ENCODE measurements at regions not wholly inside any gene's neighbourhood (a gene's known extent, or its start where the extent isn't known, plus 50 kb on each side); places are given as distances from the start of the nearest gene placed in this dataset.

DNA sequence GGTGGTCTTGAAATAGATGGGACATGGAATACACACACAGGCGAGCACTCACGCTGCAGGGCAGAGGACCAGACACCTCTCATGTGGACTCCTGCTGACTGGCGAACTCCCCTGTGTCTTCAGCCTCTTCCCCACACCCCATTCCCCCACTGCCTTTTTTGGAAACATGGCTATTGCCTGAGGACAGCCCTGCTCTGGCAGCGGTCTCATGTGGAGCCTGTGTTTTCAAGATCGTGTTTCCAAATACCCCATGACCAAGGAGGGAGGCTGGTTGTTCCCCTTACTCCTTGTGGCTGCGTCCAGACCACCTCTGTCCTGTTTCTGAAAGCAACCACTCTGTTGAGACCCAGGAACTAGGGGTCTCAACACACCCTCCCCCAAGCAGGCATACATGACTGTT is 119.4 kb downstream of the C1orf94 start:
- H3K27me3 ChIP-seq (ENCODE audit: insufficient read depth, low read depth): no peaks in the 10 kb centered on the region
- BruUV-seq (replicated peaks): no TSS peak
- POLR2A ChIA-PET (ENCODE audit: unreplicated experiment): no interaction called here
- no peaks in the 10 kb centered on the region for H3F3A ChIP-seq (ENCODE audit: insufficient read depth, low read depth)
- H3K9me2 ChIP-seq (ENCODE audit: insufficient read depth): no peaks in the 10 kb centered on the region
- CTCF ChIA-PET: no interaction called here
- intact Hi-C loops (cut with micrococcal nuclease; ENCODE audit: unreplicated experiment): no loop called here
- no peak overlapping the region for H2AFZ ChIP-seq
- no peak overlapping the region for H3K27ac ChIP-seq
- no peaks in the 10 kb centered on the region for H4K20me1 ChIP-seq (ENCODE audit: insufficient read depth)
- no peak for TF ChIP-seq EZH2 (IDR thresholded peaks at IDR 0.05; ENCODE audit: low read depth)
- no peak for TF ChIP-seq CTCF (conservative IDR thresholded peaks at IDR 0.05)
- no peaks in the 10 kb centered on the region for H3K36me3 ChIP-seq (ENCODE audit: low read depth)
- no peak overlapping the region for H3K4me3 ChIP-seq
- H3K4me1 ChIP-seq (replicated peaks; ENCODE audit: insufficient read depth): no peaks in the 10 kb centered on the region
- H3K9me3 ChIP-seq (ENCODE audit: insufficient read depth, low read depth): peaks cover 3% of the 10 kb centered on the region; the same call in 1 of the 2 replicates
- H3K4me2 ChIP-seq: no peak overlapping the region
- no peaks in the 10 kb centered on the region for H3K79me2 ChIP-seq (ENCODE audit: low read depth)
- DNase-seq: no peak

DNA sequence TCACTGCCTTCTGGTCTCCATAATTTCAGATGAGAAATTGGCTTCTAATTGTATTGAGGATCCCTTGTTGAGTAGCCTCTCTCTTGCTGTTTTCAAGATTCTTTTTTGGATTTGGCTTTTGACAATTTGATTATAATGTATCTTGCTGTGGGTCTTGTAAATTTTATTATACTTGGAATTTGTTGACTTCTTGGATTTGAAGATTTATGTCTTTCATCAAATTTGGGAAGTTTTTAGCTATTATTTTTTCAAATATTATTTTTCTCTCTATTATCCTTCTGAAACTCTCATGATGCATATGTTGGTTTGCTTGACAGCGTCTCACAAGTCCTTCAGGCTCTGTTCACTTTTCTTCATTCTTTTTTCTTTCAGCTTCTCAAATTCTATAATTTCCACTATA is 126.1 kb downstream of the C1orf94 start:
- BruUV-seq (replicated peaks): no TSS peak
- CTCF ChIA-PET: no interaction called here
- H3K4me1 ChIP-seq (replicated peaks; ENCODE audit: insufficient read depth): no peaks in the 10 kb centered on the region

DNA sequence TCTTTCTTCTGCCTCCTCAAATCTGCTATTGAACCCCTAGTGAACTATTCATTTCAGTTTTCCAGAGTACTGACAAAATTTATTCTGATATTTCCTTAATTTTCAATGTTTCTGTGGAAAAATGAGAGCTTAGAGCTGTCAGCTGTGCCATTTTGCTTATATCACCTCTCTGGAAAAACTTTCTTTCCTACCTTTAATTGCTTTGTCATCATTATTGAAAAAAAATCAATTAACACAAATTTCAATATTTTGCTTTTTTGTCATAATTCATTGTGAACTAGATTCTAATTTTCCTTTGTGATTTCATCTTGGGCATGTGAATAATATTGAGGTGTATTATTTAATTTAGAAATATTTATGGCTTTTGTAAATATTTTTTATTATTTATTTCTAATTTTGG is 126.5 kb downstream of the C1orf94 start:
- no peak for DNase-seq
- no peaks in the 10 kb centered on the region; the same call in 1 of the 2 replicates for H3K9me2 ChIP-seq (ENCODE audit: insufficient read depth)
- H3K36me3 ChIP-seq (ENCODE audit: low read depth): no peaks in the 10 kb centered on the region
- no peak overlapping the region for H3K4me3 ChIP-seq
- ChIA-PET CTCF (no interaction called here), POLR2A (ENCODE audit: unreplicated experiment) (no interaction called here)
- BruUV-seq (replicated peaks): no TSS peak
- intact Hi-C loops (cut with micrococcal nuclease; ENCODE audit: unreplicated experiment): no loop called here
- no peak for TF ChIP-seq CTCF (conservative IDR thresholded peaks at IDR 0.05)
- no peak for TF ChIP-seq EZH2 (IDR thresholded peaks at IDR 0.05; ENCODE audit: low read depth)
- no peak overlapping the region for H3K4me2 ChIP-seq
- H3K4me1 ChIP-seq (replicated peaks; ENCODE audit: insufficient read depth): no peaks in the 10 kb centered on the region
- peaks cover 3% of the 10 kb centered on the region; the same call in 1 of the 2 replicates for H3K9me3 ChIP-seq (ENCODE audit: insufficient read depth, low read depth)
- no peak overlapping the region for H3K27ac ChIP-seq
- H2AFZ ChIP-seq: no peak overlapping the region
- H3F3A ChIP-seq (ENCODE audit: insufficient read depth, low read depth): no peaks in the 10 kb centered on the region
- H3K27me3 ChIP-seq (ENCODE audit: insufficient read depth, low read depth): no peaks in the 10 kb centered on the region
- H4K20me1 ChIP-seq (ENCODE audit: insufficient read depth): no peaks in the 10 kb centered on the region; the same call in 1 of the 2 replicates
- no peaks in the 10 kb centered on the region for H3K79me2 ChIP-seq (ENCODE audit: low read depth)

More for the DNA sequence above, 126.1 kb downstream of the C1orf94 start:
- intact Hi-C loops (cut with micrococcal nuclease; ENCODE audit: unreplicated experiment): no loop called here
- POLR2A ChIA-PET (ENCODE audit: unreplicated experiment): interaction anchor here (0.8 kb wide), 1 partner anchor 12 kb away, joined by 3 read pairs; no protein-coding TSS in a partner anchor
- Histone ChIP-seq H3K79me2 (ENCODE audit: low read depth) (no peaks in the 10 kb centered on the region), H3K4me3 (no peak overlapping the region), H3K9me3 (ENCODE audit: insufficient read depth, low read depth) (peaks cover 3% of the 10 kb centered on the region; the same call in 1 of the 2 replicates), H4K20me1 (ENCODE audit: insufficient read depth) (no peaks in the 10 kb centered on the region; the same call in 1 of the 2 replicates), H3K9me2 (ENCODE audit: insufficient read depth) (no peaks in the 10 kb centered on the region; the same call in 1 of the 2 replicates), H2AFZ (no peak overlapping the region), H3K27ac (no peak overlapping the region), H3F3A (ENCODE audit: insufficient read depth, low read depth) (no peaks in the 10 kb centered on the region), H3K27me3 (ENCODE audit: insufficient read depth, low read depth) (no peaks in the 10 kb centered on the region), H3K36me3 (ENCODE audit: low read depth) (no peaks in the 10 kb centered on the region), H3K4me2 (no peak overlapping the region)
- DNase-seq: no peak
- no peak for TF ChIP-seq CTCF (conservative IDR thresholded peaks at IDR 0.05)
- TF ChIP-seq EZH2 (IDR thresholded peaks at IDR 0.05; ENCODE audit: low read depth): no peak

Measured in PC-9 (cell line).